Neural crest cell (in vitro differentiated cells): ENCODE measurements at regions not wholly inside any gene's neighbourhood (a gene's known extent, or its start where the extent isn't known, plus 50 kb on each side); places are given as distances from the start of the nearest gene placed in this dataset.

Source experiments
- DNase-seq: peaks from one replicate; pipeline ENCODE4 v3.0.0; 2021; ENCODE audit warnings: low read depth, mixed read lengths, low spot score
- H3K27ac Mint-ChIP-seq: one replicate; pipeline ENCODE4 v1.8.0; 2021; ENCODE audit warnings: mild to moderate bottlenecking, mixed read lengths; ENCODE audit not compliant: unreplicated experiment
- H3K27me3 Mint-ChIP-seq: 2 replicates; pipeline ENCODE4 v1.8.0; 2021; ENCODE audit warnings: low read depth, mild to moderate bottlenecking, mixed read lengths
- H3K36me3 Mint-ChIP-seq: 2 replicates; pipeline ENCODE4 v1.8.0; 2021; ENCODE audit warnings: low read depth, mild to moderate bottlenecking, mixed read lengths
- H3K4me1 Mint-ChIP-seq: 2 replicates; pipeline ENCODE4 v1.8.0; 2021; ENCODE audit warnings: mixed read lengths
- H3K4me3 Mint-ChIP-seq: one replicate; pipeline ENCODE4 v1.8.0; 2021; ENCODE audit warnings: mild to moderate bottlenecking, mixed read lengths
- H3K9me3 Mint-ChIP-seq: 2 replicates; pipeline ENCODE4 v1.8.0; 2021; ENCODE audit warnings: mixed read lengths
- CTCF ChIP-seq: fragments of 200-600 bp; sonication (generic); conservative IDR thresholded peaks from 2 replicates; pipeline ENCODE4 v1.5.0; 2021; ENCODE audit warnings: antibody characterized with exemption, mild to moderate bottlenecking

GRCh38 chr7:86937363-86937878, 122.0 kb downstream of the ELAPOR2 start:
- Mint-ChIP-seq H3K27ac (no peak overlapping the region), H3K9me3 (no peaks in the 10 kb centered on the region), H3K4me1 (peaks cover 9% of the 10 kb centered on the region), H3K36me3 (peaks cover 4% of the 10 kb centered on the region), H3K27me3 (no peaks in the 10 kb centered on the region), H3K4me3 (no peak overlapping the region)
- DNase-seq, result no peak
- TF ChIP-seq CTCF, result no peak

GRCh38 chr7:86933295-86933845, 126.1 kb downstream of the ELAPOR2 start:
- no peak for TF ChIP-seq CTCF
- Mint-ChIP-seq H3K27me3 (no peaks in the 10 kb centered on the region), H3K27ac (no peak overlapping the region), H3K4me3 (no peak overlapping the region), H3K9me3 (no peaks in the 10 kb centered on the region), H3K4me1 (no peaks in the 10 kb centered on the region), H3K36me3 (peaks cover 8% of the 10 kb centered on the region)
- DNase-seq, result no peak

GRCh38 chr7:86932038-86932512, 127.4 kb downstream of the ELAPOR2 start:
- Mint-ChIP-seq H3K27ac (no peak overlapping the region), H3K36me3 (peaks cover 8% of the 10 kb centered on the region), H3K9me3 (no peaks in the 10 kb centered on the region), H3K4me1 (no peaks in the 10 kb centered on the region), H3K4me3 (no peak overlapping the region), H3K27me3 (no peaks in the 10 kb centered on the region)
- DNase-seq, result no peak
- TF ChIP-seq CTCF, result no peak

- no peak for TF ChIP-seq CTCF
- no peaks in the 10 kb centered on the region for H3K9me3 Mint-ChIP-seq
- peaks cover 8% of the 10 kb centered on the region for H3K36me3 Mint-ChIP-seq
- H3K27ac Mint-ChIP-seq, result no peak overlapping the region
- no peaks in the 10 kb centered on the region for H3K4me1 Mint-ChIP-seq
- no peaks in the 10 kb centered on the region for H3K27me3 Mint-ChIP-seq
- no peak for DNase-seq
- H3K4me3 Mint-ChIP-seq, result no peak overlapping the region
These were observed 128.0 kb downstream of the ELAPOR2 start for GRCh38 chr7:86931439-86931838.

- no peak overlapping the region for H3K4me3 Mint-ChIP-seq
- H3K36me3 Mint-ChIP-seq, result peaks cover 8% of the 10 kb centered on the region
- no peaks in the 10 kb centered on the region for H3K4me1 Mint-ChIP-seq
- no peaks in the 10 kb centered on the region for H3K27me3 Mint-ChIP-seq
- TF ChIP-seq CTCF, result no peak
- DNase-seq, result no peak
- no peaks in the 10 kb centered on the region for H3K9me3 Mint-ChIP-seq
- no peak overlapping the region for H3K27ac Mint-ChIP-seq
These were observed 128.7 kb downstream of the ELAPOR2 start for GRCh38 chr7:86930554-86931307.
